GM12872 (cell line): ENCODE measurements at regions not wholly inside any gene's neighbourhood (a gene's known extent, or its start where the extent isn't known, plus 50 kb on each side); places are given as distances from the start of the nearest gene placed in this dataset.

Source experiments
- TF ChIP-seq, protein P1 (sequence below): IDR thresholded peaks from 3 replicates; pipeline ENCODE4 v1.5.1; 2011; ENCODE audit warnings: low read depth, mild to moderate bottlenecking, low read length, moderate library complexity; ENCODE audit not compliant: insufficient read depth

DNA sequence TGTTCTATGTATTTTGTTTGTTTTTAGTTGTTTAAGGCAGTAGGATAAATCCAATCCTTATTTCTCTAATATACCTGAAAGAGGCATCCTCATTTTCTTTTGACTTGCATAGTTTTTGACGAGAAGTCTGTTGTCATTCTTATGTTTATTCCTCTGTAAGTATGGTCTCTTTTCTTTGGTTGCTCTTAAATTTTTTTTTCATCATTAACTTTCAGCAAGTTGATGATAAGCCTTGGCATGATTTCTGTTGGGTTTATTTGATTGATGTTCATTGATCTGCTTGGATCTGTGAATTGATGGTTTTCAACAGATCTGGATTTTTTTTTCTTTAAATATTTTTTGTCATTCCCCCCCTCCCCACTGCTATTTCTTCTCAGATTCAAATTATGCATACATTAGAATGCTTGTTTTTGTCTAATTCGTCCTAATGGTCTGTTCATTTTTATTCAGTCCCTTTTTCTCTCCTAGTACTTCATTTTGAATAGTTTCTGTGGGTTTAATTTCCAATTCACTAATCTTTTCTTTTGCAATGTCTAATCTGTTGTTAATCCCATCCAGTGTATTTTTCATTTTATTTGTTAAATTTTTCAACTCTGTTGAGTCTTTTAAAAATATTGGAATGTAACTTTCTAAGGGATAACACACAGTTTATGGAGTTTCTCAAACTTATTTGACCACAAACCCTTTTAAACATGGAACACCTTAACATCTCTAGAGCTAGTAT, 495.9 kb downstream of the CSNK1G3 start:
- TF ChIP-seq, protein P1, sequence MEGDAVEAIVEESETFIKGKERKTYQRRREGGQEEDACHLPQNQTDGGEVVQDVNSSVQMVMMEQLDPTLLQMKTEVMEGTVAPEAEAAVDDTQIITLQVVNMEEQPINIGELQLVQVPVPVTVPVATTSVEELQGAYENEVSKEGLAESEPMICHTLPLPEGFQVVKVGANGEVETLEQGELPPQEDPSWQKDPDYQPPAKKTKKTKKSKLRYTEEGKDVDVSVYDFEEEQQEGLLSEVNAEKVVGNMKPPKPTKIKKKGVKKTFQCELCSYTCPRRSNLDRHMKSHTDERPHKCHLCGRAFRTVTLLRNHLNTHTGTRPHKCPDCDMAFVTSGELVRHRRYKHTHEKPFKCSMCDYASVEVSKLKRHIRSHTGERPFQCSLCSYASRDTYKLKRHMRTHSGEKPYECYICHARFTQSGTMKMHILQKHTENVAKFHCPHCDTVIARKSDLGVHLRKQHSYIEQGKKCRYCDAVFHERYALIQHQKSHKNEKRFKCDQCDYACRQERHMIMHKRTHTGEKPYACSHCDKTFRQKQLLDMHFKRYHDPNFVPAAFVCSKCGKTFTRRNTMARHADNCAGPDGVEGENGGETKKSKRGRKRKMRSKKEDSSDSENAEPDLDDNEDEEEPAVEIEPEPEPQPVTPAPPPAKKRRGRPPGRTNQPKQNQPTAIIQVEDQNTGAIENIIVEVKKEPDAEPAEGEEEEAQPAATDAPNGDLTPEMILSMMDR, result no peak

- TF ChIP-seq, protein P1, result no peak
These were observed 489.1 kb downstream of the CSNK1G3 start for GRCh38 chr5:124001036-124001615.

DNA sequence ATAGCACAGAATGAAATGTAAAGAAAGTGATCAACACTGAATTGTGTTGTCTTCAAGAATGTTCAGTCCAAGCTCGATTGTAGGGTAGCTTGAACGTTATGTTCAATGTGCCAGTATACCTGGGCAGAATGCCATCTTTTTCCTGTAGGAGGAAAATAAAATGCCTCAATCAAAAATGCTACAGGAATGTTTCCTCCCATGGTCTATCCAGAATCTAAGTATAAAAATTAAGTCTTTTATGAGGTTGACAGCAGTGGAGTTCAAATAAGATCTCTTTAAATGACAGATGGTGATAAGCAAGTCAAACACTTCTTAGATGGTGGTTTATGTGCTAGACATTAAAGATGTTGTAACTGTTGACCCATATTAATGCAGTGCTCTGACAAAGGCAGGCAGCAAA, 488.6 kb downstream of the CSNK1G3 start:
- TF ChIP-seq, protein P1, result no peak

DNA sequence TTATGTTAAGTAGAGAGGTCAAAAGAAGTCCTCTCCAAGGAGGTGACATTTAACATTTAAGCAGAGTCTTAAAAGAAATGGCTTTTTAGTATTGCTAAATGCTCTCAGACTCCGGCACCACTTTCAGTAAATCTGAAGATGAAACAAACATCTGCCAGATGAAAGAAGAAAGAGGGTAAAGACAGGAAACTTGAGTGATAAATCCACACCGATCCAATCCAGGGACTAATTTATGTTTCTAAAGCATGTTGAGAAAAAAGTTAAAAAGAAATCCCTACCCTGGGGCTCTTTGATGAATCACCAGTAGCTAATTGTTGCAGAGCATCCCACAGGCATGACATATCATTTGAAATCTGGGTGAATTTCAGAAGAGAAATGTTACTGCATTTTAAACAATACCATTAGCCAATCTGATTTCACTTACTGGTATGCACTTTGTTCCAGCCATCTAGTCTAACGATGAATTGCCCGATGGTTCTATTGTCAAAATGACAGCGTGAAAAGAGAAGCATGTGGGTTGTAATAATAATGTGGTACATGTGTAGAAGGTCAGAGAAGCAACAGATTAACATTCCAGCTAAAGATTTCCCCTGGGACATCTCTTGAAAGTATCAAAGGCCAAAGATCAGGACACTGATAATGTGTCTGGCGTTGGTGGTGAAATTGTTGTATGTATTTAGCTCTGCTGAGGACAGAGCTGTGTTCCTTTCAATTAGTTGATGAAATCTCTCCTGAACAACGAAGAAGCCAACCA, 485.7 kb downstream of the CSNK1G3 start:
- TF ChIP-seq, protein P1, result no peak

- TF ChIP-seq, protein P1, result no peak
These were observed 485.1 kb downstream of the CSNK1G3 start for GRCh38 chr5:123997064-123997461.

GRCh38 chr5:123992641-123993040, 480.7 kb downstream of the CSNK1G3 start:
- TF ChIP-seq, protein P1, result no peak

- TF ChIP-seq, protein P1, result no peak
These were observed 476.0 kb downstream of the CSNK1G3 start for GRCh38 chr5:123987956-123988355.
